ENCODE measurements at regions not wholly inside any gene's neighbourhood (a gene's known extent, or its start where the extent isn't known, plus 50 kb on each side); places are given as distances from the start of the nearest gene placed in this dataset.

- H3K4me1 ChIP-seq (ENCODE audit: control insufficient read depth, insufficient read depth, low read length, poor library complexity, severe bottlenecking): peaks cover 12% of the 10 kb centered on the region
- H3K4me3 ChIP-seq (ENCODE audit: extremely low read depth, insufficient read depth, low read length, poor library complexity, severe bottlenecking): no peak overlapping the region
- H3K27ac ChIP-seq (ENCODE audit: low read depth, low read length, severe bottlenecking): peak overlapping the region; percentile 65
- peaks cover 2% of the 10 kb centered on the region for H3K9me3 ChIP-seq (ENCODE audit: control insufficient read depth, low read length)
- no peaks in the 10 kb centered on the region for H3K36me3 ChIP-seq (ENCODE audit: control insufficient read depth, insufficient read depth, low read length)
Observed at GRCh38 chr1:80994934-80995333, 805.8 kb upstream of the ADGRL2 start.

- peaks cover 12% of the 10 kb centered on the region for H3K4me1 ChIP-seq (ENCODE audit: control insufficient read depth, insufficient read depth, low read length, poor library complexity, severe bottlenecking)
- H3K27ac ChIP-seq (ENCODE audit: low read depth, low read length, severe bottlenecking): no peak overlapping the region
- peaks cover 2% of the 10 kb centered on the region for H3K9me3 ChIP-seq (ENCODE audit: control insufficient read depth, low read length)
- H3K4me3 ChIP-seq (ENCODE audit: extremely low read depth, insufficient read depth, low read length, poor library complexity, severe bottlenecking): no peak overlapping the region
- no peaks in the 10 kb centered on the region for H3K36me3 ChIP-seq (ENCODE audit: control insufficient read depth, insufficient read depth, low read length)
- WGBS, 2 experiments (ENCODE audit: insufficient coverage in 2 of 2): no CpG with 5 or more reads among the region's 1 CpG
Observed at GRCh38 chr1:80994038-80994437, 806.7 kb upstream of the ADGRL2 start.

GRCh38 chr1:80993154-80993980 lies 807.4 kb upstream of the ADGRL2 start:
- Histone ChIP-seq H3K36me3 (ENCODE audit: control insufficient read depth, insufficient read depth, low read length) (no peaks in the 10 kb centered on the region), H3K27ac (ENCODE audit: low read depth, low read length, severe bottlenecking) (no peak overlapping the region), H3K9me3 (ENCODE audit: control insufficient read depth, low read length) (peaks cover 2% of the 10 kb centered on the region), H3K4me1 (ENCODE audit: control insufficient read depth, insufficient read depth, low read length, poor library complexity, severe bottlenecking) (peaks cover 12% of the 10 kb centered on the region), H3K4me3 (ENCODE audit: extremely low read depth, insufficient read depth, low read length, poor library complexity, severe bottlenecking) (no peak overlapping the region)
- WGBS, 2 experiments (ENCODE audit: insufficient coverage in 2 of 2): 100% methylated on average over 1 of the region's 4 CpGs; no CpG with 5 or more reads in 1 of the 2 experiments

GRCh38 chr1:80989455-80989854 lies 811.3 kb upstream of the ADGRL2 start:
- no peak overlapping the region for H3K4me3 ChIP-seq (ENCODE audit: extremely low read depth, insufficient read depth, low read length, poor library complexity, severe bottlenecking)
- H3K9me3 ChIP-seq (ENCODE audit: control insufficient read depth, low read length): no peaks in the 10 kb centered on the region
- H3K4me1 ChIP-seq (ENCODE audit: control insufficient read depth, insufficient read depth, low read length, poor library complexity, severe bottlenecking): peaks cover 8% of the 10 kb centered on the region
- 80% methylated on average over 1 of the region's 2 CpGs; no CpG with 5 or more reads in 1 of the 2 experiments for WGBS, 2 experiments (ENCODE audit: insufficient coverage in 2 of 2)
- H3K36me3 ChIP-seq (ENCODE audit: control insufficient read depth, insufficient read depth, low read length): no peaks in the 10 kb centered on the region
- H3K27ac ChIP-seq (ENCODE audit: low read depth, low read length, severe bottlenecking): no peak overlapping the region

GRCh38 chr1:80988926-80989325 lies 811.8 kb upstream of the ADGRL2 start:
- Histone ChIP-seq H3K4me3 (ENCODE audit: extremely low read depth, insufficient read depth, low read length, poor library complexity, severe bottlenecking) (no peak overlapping the region), H3K27ac (ENCODE audit: low read depth, low read length, severe bottlenecking) (no peak overlapping the region), H3K9me3 (ENCODE audit: control insufficient read depth, low read length) (no peaks in the 10 kb centered on the region), H3K36me3 (ENCODE audit: control insufficient read depth, insufficient read depth, low read length) (no peaks in the 10 kb centered on the region), H3K4me1 (ENCODE audit: control insufficient read depth, insufficient read depth, low read length, poor library complexity, severe bottlenecking) (peaks cover 3% of the 10 kb centered on the region)
- 80 to 100% methylated on average over 1 of the region's 4 CpGs for WGBS, 2 experiments (ENCODE audit: insufficient coverage in 2 of 2)

GRCh38 chr1:80987824-80988223 lies 812.9 kb upstream of the ADGRL2 start:
- no peaks in the 10 kb centered on the region for H3K9me3 ChIP-seq (ENCODE audit: control insufficient read depth, low read length)
- 80% methylated on average over 1 of the region's 1 CpG; no CpG with 5 or more reads in 1 of the 2 experiments for WGBS, 2 experiments (ENCODE audit: insufficient coverage in 2 of 2)
- no peak overlapping the region for H3K4me3 ChIP-seq (ENCODE audit: extremely low read depth, insufficient read depth, low read length, poor library complexity, severe bottlenecking)
- no peaks in the 10 kb centered on the region for H3K4me1 ChIP-seq (ENCODE audit: control insufficient read depth, insufficient read depth, low read length, poor library complexity, severe bottlenecking)
- H3K27ac ChIP-seq (ENCODE audit: low read depth, low read length, severe bottlenecking): no peak overlapping the region
- H3K36me3 ChIP-seq (ENCODE audit: control insufficient read depth, insufficient read depth, low read length): no peaks in the 10 kb centered on the region

- Histone ChIP-seq H3K4me1 (ENCODE audit: control insufficient read depth, insufficient read depth, low read length, poor library complexity, severe bottlenecking) (no peaks in the 10 kb centered on the region), H3K36me3 (ENCODE audit: control insufficient read depth, insufficient read depth, low read length) (no peaks in the 10 kb centered on the region), H3K27ac (ENCODE audit: low read depth, low read length, severe bottlenecking) (no peak overlapping the region), H3K9me3 (ENCODE audit: control insufficient read depth, low read length) (no peaks in the 10 kb centered on the region), H3K4me3 (ENCODE audit: extremely low read depth, insufficient read depth, low read length, poor library complexity, severe bottlenecking) (no peak overlapping the region)
- 60 to 82% methylated on average over 1 to 2 of the region's 2 CpGs for WGBS, 2 experiments (ENCODE audit: insufficient coverage in 2 of 2)
Observed at GRCh38 chr1:80987106-80987505, 813.6 kb upstream of the ADGRL2 start.

GRCh38 chr1:80982831-80983230 lies 817.9 kb upstream of the ADGRL2 start:
- 100% methylated on average over 1 of the region's 3 CpGs; no CpG with 5 or more reads in 1 of the 2 experiments for WGBS, 2 experiments (ENCODE audit: insufficient coverage in 2 of 2)
- Histone ChIP-seq H3K4me3 (ENCODE audit: extremely low read depth, insufficient read depth, low read length, poor library complexity, severe bottlenecking) (no peak overlapping the region), H3K9me3 (ENCODE audit: control insufficient read depth, low read length) (no peaks in the 10 kb centered on the region), H3K27ac (ENCODE audit: low read depth, low read length, severe bottlenecking) (no peak overlapping the region), H3K36me3 (ENCODE audit: control insufficient read depth, insufficient read depth, low read length) (no peaks in the 10 kb centered on the region), H3K4me1 (ENCODE audit: control insufficient read depth, insufficient read depth, low read length, poor library complexity, severe bottlenecking) (no peaks in the 10 kb centered on the region)

GRCh38 chr1:80973101-80973500 lies 827.6 kb upstream of the ADGRL2 start:
- H3K36me3 ChIP-seq (ENCODE audit: control insufficient read depth, insufficient read depth, low read length): no peaks in the 10 kb centered on the region
- no peak overlapping the region for H3K27ac ChIP-seq (ENCODE audit: low read depth, low read length, severe bottlenecking)
- H3K4me1 ChIP-seq (ENCODE audit: control insufficient read depth, insufficient read depth, low read length, poor library complexity, severe bottlenecking): no peaks in the 10 kb centered on the region
- no peak overlapping the region for H3K4me3 ChIP-seq (ENCODE audit: extremely low read depth, insufficient read depth, low read length, poor library complexity, severe bottlenecking)
- 100% methylated on average over 2 of the region's 3 CpGs; no CpG with 5 or more reads in 1 of the 2 experiments for WGBS, 2 experiments (ENCODE audit: insufficient coverage in 2 of 2)
- no peaks in the 10 kb centered on the region for H3K9me3 ChIP-seq (ENCODE audit: control insufficient read depth, low read length)

- no CpG with 5 or more reads among the region's 1 CpG for WGBS, 2 experiments (ENCODE audit: insufficient coverage in 2 of 2)
- Histone ChIP-seq H3K9me3 (ENCODE audit: control insufficient read depth, low read length) (no peaks in the 10 kb centered on the region), H3K4me1 (ENCODE audit: control insufficient read depth, insufficient read depth, low read length, poor library complexity, severe bottlenecking) (no peaks in the 10 kb centered on the region), H3K4me3 (ENCODE audit: extremely low read depth, insufficient read depth, low read length, poor library complexity, severe bottlenecking) (no peak overlapping the region), H3K36me3 (ENCODE audit: control insufficient read depth, insufficient read depth, low read length) (no peaks in the 10 kb centered on the region), H3K27ac (ENCODE audit: low read depth, low read length, severe bottlenecking) (no peak overlapping the region)
Observed at GRCh38 chr1:80966266-80966665, 834.5 kb upstream of the ADGRL2 start.

GRCh38 chr1:80962564-80962963 lies 838.2 kb upstream of the ADGRL2 start:
- no peaks in the 10 kb centered on the region for H3K36me3 ChIP-seq (ENCODE audit: control insufficient read depth, insufficient read depth, low read length)

More at GRCh38 chr1:80962564-80962963, 838.2 kb upstream of the ADGRL2 start:
- H3K4me1 ChIP-seq (ENCODE audit: control insufficient read depth, insufficient read depth, low read length, poor library complexity, severe bottlenecking): no peaks in the 10 kb centered on the region
- H3K9me3 ChIP-seq (ENCODE audit: control insufficient read depth, low read length): no peaks in the 10 kb centered on the region
- H3K27ac ChIP-seq (ENCODE audit: low read depth, low read length, severe bottlenecking): no peak overlapping the region
- no peak overlapping the region for H3K4me3 ChIP-seq (ENCODE audit: extremely low read depth, insufficient read depth, low read length, poor library complexity, severe bottlenecking)
- no CpG with 5 or more reads among the region's 1 CpG for WGBS, 2 experiments (ENCODE audit: insufficient coverage in 2 of 2)
